ENCODE measurements at regions not wholly inside any gene's neighbourhood (a gene's known extent, or its start where the extent isn't known, plus 50 kb on each side); places are given as distances from the start of the nearest gene placed in this dataset.

GRCh38 chr17:53942898-53943297 lies 120.2 kb downstream of the KIF2B start:
- DNase-seq (ENCODE audit: low read depth, low spot score) (no peak), FAIRE-seq (no peak)
- Histone ChIP-seq H3K36me3 (ENCODE audit: control insufficient read depth in 2 of 2, extremely low read depth in 1 of 2, insufficient read depth in 2 of 2, low read length in 2 of 2) (no peaks in the 10 kb centered on the region), H3K9ac (ENCODE audit: control insufficient read depth, extremely low read depth, insufficient read depth, low read length) (no peak overlapping the region), H2AFZ (ENCODE audit: control insufficient read depth, low read length) (no peak overlapping the region), H3K4me1 (ENCODE audit: control insufficient read depth, extremely low read depth, insufficient read depth, low read length) (no peaks in the 10 kb centered on the region), H3K79me2 (ENCODE audit: control insufficient read depth, insufficient read depth, low read length) (no peaks in the 10 kb centered on the region), H3K4me2 (ENCODE audit: control insufficient read depth, extremely low read depth, insufficient read depth, low read depth, low read length) (no peak overlapping the region), H3K4me3 (ENCODE audit: control insufficient read depth in 2 of 3, extremely low read depth in 1 of 3, insufficient read depth in 2 of 3, low read depth in 1 of 3, low read length in 3 of 3) (no peak overlapping the region), H3K27me3 (ENCODE audit: control insufficient read depth, extremely low read depth, insufficient read depth, low read length) (no peaks in the 10 kb centered on the region), H3K9me3 (ENCODE audit: control insufficient read depth, low read depth, low read length) (no peaks in the 10 kb centered on the region), H3K9me1 (ENCODE audit: control insufficient read depth, extremely low read depth, insufficient read depth, low read length) (no peaks in the 10 kb centered on the region), H3K27ac (ENCODE audit: control insufficient read depth, insufficient read depth, low read length) (no peak overlapping the region), H4K20me1 (ENCODE audit: control insufficient read depth, extremely low read depth, insufficient read depth, low read length) (no peaks in the 10 kb centered on the region)
- dilution Hi-C loops (cut with MboI; ENCODE audit: extremely low pct_ligation_motif_present, low sequenced_read_pairs) = no loop called here
- TF ChIP-seq EZH2 (IDR thresholded peaks at IDR 0.05; ENCODE audit: low read length) = no peak
- TF ChIP-seq, protein P1, sequence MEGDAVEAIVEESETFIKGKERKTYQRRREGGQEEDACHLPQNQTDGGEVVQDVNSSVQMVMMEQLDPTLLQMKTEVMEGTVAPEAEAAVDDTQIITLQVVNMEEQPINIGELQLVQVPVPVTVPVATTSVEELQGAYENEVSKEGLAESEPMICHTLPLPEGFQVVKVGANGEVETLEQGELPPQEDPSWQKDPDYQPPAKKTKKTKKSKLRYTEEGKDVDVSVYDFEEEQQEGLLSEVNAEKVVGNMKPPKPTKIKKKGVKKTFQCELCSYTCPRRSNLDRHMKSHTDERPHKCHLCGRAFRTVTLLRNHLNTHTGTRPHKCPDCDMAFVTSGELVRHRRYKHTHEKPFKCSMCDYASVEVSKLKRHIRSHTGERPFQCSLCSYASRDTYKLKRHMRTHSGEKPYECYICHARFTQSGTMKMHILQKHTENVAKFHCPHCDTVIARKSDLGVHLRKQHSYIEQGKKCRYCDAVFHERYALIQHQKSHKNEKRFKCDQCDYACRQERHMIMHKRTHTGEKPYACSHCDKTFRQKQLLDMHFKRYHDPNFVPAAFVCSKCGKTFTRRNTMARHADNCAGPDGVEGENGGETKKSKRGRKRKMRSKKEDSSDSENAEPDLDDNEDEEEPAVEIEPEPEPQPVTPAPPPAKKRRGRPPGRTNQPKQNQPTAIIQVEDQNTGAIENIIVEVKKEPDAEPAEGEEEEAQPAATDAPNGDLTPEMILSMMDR (optimal IDR thresholded peaks at IDR 0.05 in 1 of 3, IDR thresholded peaks at IDR 0.05 in 1 of 3, conservative IDR thresholded peaks at IDR 0.05 in 1 of 3; ENCODE audit: extremely low read depth in 1 of 3, insufficient read depth in 2 of 3, low read length in 3 of 3) = no peak

GRCh38 chr17:53948323-53948722 lies 125.6 kb downstream of the KIF2B start:
- Histone ChIP-seq H3K4me2 (ENCODE audit: control insufficient read depth, extremely low read depth, insufficient read depth, low read depth, low read length) (no peak overlapping the region), H3K9ac (ENCODE audit: control insufficient read depth, extremely low read depth, insufficient read depth, low read length) (no peak overlapping the region), H3K27me3 (ENCODE audit: control insufficient read depth, extremely low read depth, insufficient read depth, low read length) (no peaks in the 10 kb centered on the region), H3K79me2 (ENCODE audit: control insufficient read depth, insufficient read depth, low read length) (no peaks in the 10 kb centered on the region), H3K9me3 (ENCODE audit: control insufficient read depth, low read depth, low read length) (no peaks in the 10 kb centered on the region), H2AFZ (ENCODE audit: control insufficient read depth, low read length) (no peak overlapping the region), H3K4me3 (ENCODE audit: control insufficient read depth in 2 of 3, extremely low read depth in 1 of 3, insufficient read depth in 2 of 3, low read depth in 1 of 3, low read length in 3 of 3) (no peak overlapping the region), H3K4me1 (ENCODE audit: control insufficient read depth, extremely low read depth, insufficient read depth, low read length) (peaks cover 7% of the 10 kb centered on the region), H4K20me1 (ENCODE audit: control insufficient read depth, extremely low read depth, insufficient read depth, low read length) (no peaks in the 10 kb centered on the region), H3K27ac (ENCODE audit: control insufficient read depth, insufficient read depth, low read length) (no peak overlapping the region), H3K9me1 (ENCODE audit: control insufficient read depth, extremely low read depth, insufficient read depth, low read length) (no peaks in the 10 kb centered on the region), H3K36me3 (ENCODE audit: control insufficient read depth in 2 of 2, extremely low read depth in 1 of 2, insufficient read depth in 2 of 2, low read length in 2 of 2) (no peaks in the 10 kb centered on the region)
- no peak for TF ChIP-seq EZH2 (IDR thresholded peaks at IDR 0.05; ENCODE audit: low read length)
- TF ChIP-seq, protein P1 (optimal IDR thresholded peaks at IDR 0.05 in 1 of 3, IDR thresholded peaks at IDR 0.05 in 1 of 3, conservative IDR thresholded peaks at IDR 0.05 in 1 of 3; ENCODE audit: extremely low read depth in 1 of 3, insufficient read depth in 2 of 3, low read length in 3 of 3) = no peak
- FAIRE-seq (no peak), DNase-seq (ENCODE audit: low read depth, low spot score) (no peak)
- dilution Hi-C loops (cut with MboI; ENCODE audit: extremely low pct_ligation_motif_present, low sequenced_read_pairs) = no loop called here
